ENCODE measurements at regions not wholly inside any gene's neighbourhood (a gene's known extent, or its start where the extent isn't known, plus 50 kb on each side); places are given as distances from the start of the nearest gene placed in this dataset.
A peak's percentile ranks its signal among the peaks of the same experiment; 100 is the strongest.

DNA sequence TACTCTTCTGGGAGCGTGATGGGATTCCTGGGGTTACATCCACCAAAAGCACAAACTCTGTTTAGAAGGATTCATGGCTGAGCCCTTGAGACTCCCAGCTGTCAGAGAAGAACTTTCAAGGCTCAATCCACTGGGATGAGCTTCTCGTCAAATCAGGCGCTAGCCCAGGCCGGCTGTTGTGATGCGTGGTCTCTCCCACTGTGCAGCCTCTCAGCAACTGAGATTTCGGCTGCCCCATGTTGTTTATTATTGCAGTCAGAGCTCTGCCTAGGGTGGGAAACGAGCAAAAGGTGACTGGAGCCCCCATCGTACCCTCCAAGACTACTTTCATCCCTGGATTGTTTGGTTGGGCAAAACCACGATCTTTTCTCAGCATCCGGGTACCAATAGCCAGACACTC lies 251.6 kb downstream of the ETS1 start:
- FAIRE-seq (no peak), DNase-seq (ENCODE audit: low read depth) (no peak)
- Histone ChIP-seq H3K36me3 (ENCODE audit: control insufficient read depth, insufficient read depth, low read length) (no peaks in the 10 kb centered on the region), H3K4me3 (ENCODE audit: low read depth, low read length) (no peak overlapping the region), H3K27me3 (ENCODE audit: control insufficient read depth, insufficient read depth, low read length) (no peaks in the 10 kb centered on the region)
- TF ChIP-seq, protein P1, sequence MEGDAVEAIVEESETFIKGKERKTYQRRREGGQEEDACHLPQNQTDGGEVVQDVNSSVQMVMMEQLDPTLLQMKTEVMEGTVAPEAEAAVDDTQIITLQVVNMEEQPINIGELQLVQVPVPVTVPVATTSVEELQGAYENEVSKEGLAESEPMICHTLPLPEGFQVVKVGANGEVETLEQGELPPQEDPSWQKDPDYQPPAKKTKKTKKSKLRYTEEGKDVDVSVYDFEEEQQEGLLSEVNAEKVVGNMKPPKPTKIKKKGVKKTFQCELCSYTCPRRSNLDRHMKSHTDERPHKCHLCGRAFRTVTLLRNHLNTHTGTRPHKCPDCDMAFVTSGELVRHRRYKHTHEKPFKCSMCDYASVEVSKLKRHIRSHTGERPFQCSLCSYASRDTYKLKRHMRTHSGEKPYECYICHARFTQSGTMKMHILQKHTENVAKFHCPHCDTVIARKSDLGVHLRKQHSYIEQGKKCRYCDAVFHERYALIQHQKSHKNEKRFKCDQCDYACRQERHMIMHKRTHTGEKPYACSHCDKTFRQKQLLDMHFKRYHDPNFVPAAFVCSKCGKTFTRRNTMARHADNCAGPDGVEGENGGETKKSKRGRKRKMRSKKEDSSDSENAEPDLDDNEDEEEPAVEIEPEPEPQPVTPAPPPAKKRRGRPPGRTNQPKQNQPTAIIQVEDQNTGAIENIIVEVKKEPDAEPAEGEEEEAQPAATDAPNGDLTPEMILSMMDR (IDR thresholded peaks at IDR 0.05; ENCODE audit: insufficient read depth, low read length, severe bottlenecking), result no peak

DNA sequence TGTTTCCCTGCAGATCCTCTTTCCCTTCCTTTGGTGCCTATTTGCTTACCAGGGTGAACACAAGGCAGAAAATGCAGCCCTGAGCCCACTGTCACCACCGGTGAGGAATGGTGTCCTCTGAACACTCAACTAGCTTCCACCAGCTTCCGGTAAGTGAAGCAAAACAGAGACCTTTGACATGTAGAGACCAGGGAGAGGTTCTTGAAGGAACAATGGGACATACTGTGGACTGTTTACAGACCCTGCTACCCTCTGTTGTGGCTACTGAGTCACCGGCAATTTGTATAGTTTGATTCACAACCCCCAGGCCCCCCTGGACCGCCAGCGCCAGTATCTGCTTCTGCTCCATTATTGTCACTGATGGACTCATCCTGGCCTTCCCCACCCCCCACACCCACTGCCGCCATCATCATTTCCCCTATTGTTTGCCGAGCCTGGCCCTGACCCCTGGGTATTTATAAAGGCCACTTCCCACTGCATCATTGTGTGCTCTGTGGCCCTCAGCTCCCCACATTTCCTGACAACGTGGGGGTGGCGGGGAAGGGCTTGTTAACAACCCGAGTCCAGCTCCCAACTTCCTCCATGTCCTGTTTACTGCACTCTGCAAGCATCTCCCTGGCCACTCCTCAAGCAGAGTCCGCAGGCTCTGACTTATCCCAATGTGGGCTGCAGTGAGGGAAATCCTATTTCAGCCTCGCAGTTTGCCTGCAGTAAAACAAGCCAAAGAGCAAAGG lies 252.9 kb downstream of the ETS1 start:
- FAIRE-seq (no peak), DNase-seq (ENCODE audit: low read depth) (no peak)
- no peaks in the 10 kb centered on the region for H3K36me3 ChIP-seq (ENCODE audit: control insufficient read depth, insufficient read depth, low read length)
- H3K4me3 ChIP-seq (ENCODE audit: low read depth, low read length), result no peak overlapping the region
- TF ChIP-seq, protein P1 (IDR thresholded peaks at IDR 0.05; ENCODE audit: insufficient read depth, low read length, severe bottlenecking), result no peak
- no peaks in the 10 kb centered on the region for H3K27me3 ChIP-seq (ENCODE audit: control insufficient read depth, insufficient read depth, low read length)

DNA sequence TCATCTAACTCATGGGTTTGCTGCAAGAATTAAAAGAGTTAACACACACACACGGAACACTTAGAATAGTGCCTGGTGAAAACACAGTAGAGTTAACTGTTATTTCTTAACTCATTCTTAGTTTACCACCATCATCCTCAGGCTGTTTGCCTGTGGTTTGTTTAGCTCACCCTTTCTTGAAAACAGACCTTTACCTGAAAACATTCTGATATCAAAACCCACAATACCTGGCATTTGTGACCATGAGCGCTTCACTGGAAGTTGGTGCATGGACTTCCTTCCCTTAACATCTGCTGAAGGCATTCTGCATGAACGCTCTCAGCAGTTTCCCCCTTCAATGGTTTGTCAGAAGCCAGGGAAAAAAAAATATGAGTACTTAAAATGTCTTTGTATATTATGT lies 256.0 kb downstream of the ETS1 start:
- no peaks in the 10 kb centered on the region for H3K36me3 ChIP-seq (ENCODE audit: control insufficient read depth, insufficient read depth, low read length)
- no peaks in the 10 kb centered on the region for H3K27me3 ChIP-seq (ENCODE audit: control insufficient read depth, insufficient read depth, low read length)
- FAIRE-seq, result no peak
- no peak overlapping the region for H3K4me3 ChIP-seq (ENCODE audit: low read depth, low read length)
- DNase-seq (ENCODE audit: low read depth), result no peak
- TF ChIP-seq, protein P1 (IDR thresholded peaks at IDR 0.05; ENCODE audit: insufficient read depth, low read length, severe bottlenecking), result no peak

DNA sequence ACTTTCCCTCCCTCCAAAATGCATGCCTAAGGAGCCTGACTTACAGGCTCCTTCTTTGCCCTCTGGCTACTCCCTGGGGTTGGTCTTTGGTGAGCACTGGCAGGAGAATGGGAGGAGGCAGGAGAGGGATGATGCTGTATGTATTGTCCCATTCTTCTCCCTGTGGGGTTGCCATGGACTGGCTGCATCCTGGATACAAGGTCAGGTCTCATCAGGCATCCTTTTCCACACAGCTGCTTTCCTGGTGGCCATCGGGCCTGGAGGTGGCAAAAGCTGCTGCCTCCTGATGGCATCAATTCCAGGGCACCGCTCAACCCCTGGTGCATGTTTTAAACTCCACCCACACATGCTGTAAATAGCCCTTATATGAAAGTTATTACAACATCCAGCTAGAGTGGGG lies 257.2 kb downstream of the ETS1 start:
- H3K27me3 ChIP-seq (ENCODE audit: control insufficient read depth, insufficient read depth, low read length), result no peaks in the 10 kb centered on the region
- FAIRE-seq, result no peak

DNA sequence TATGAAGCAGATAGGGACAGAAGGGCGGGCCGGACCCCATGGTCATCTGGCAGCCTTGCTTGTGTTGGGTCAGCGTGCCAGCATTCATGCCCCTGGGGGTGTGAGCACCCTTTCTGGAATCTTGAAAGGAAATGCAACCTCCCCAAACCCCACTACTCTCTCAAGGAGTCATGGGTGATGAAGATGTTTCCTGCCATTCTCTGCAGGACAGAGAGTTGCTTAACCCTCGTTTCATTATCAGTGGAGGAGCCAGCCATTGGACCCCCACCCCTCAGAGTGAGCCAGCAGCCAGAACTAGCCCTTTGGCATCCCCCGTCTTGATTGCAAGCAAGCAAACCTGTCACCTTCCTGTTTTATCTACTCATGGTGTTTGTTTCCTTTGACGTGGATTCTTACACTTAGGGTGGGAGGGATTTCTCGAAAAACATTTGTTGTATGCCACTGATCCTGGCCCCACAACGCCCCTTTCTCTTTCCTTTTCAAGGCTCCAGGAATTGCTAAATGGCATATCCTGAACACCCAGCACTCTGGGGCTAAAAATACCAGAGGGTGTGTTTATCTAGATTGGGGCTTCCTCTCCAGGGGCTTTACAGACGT lies 258.3 kb downstream of the ETS1 start:
- Histone ChIP-seq H3K27me3 (ENCODE audit: control insufficient read depth, insufficient read depth, low read length) (no peaks in the 10 kb centered on the region), H3K36me3 (ENCODE audit: control insufficient read depth, insufficient read depth, low read length) (no peaks in the 10 kb centered on the region), H3K4me3 (ENCODE audit: low read depth, low read length) (no peak overlapping the region)
- TF ChIP-seq, protein P1 (IDR thresholded peaks at IDR 0.05; ENCODE audit: insufficient read depth, low read length, severe bottlenecking), result no peak
- no peak for DNase-seq (ENCODE audit: low read depth)
- peak; percentile 23 for FAIRE-seq

More for the DNA sequence above, 257.2 kb downstream of the ETS1 start:
- TF ChIP-seq, protein P1 (IDR thresholded peaks at IDR 0.05; ENCODE audit: insufficient read depth, low read length, severe bottlenecking), result no peak
- H3K4me3 ChIP-seq (ENCODE audit: low read depth, low read length), result no peak overlapping the region
- no peak for DNase-seq (ENCODE audit: low read depth)
- H3K36me3 ChIP-seq (ENCODE audit: control insufficient read depth, insufficient read depth, low read length), result no peaks in the 10 kb centered on the region

Measured in bronchial epithelial cell (primary cell).